Activated CD8-positive, alpha-beta memory T cell treated with anti-CD3 and anti-CD28 coated beads for 36 hours (primary cell): ENCODE measurements at regions not wholly inside any gene's neighbourhood (a gene's known extent, or its start where the extent isn't known, plus 50 kb on each side); places are given as distances from the start of the nearest gene placed in this dataset.

Experiments
- CTCF ChIA-PET: fragments of 350-600 bp; sonication (Branson Sonifier 250); formaldehyde crosslinking; loops from one replicate; lab custom pipeline; 2021; ENCODE audit warnings: antibody characterized with exemption; lab: Charles Lee
- POLR2A ChIA-PET: fragments of 350-600 bp; sonication (Branson Sonifier 250); formaldehyde crosslinking; loops from one replicate; lab custom pipeline; 2021; ENCODE audit warnings: antibody characterized with exemption; lab: Charles Lee

GRCh38 chr6:167485186-167485978 is 160.5 kb downstream of the TTLL2 start:
- CTCF ChIA-PET, result no interaction called here
- POLR2A ChIA-PET, result no interaction called here

GRCh38 chr6:167487749-167488664 is 163.1 kb downstream of the TTLL2 start:
- ChIA-PET CTCF (no interaction called here), POLR2A (no interaction called here)

GRCh38 chr6:167491438-167492099 is 166.7 kb downstream of the TTLL2 start:
- ChIA-PET CTCF (no interaction called here), POLR2A (interaction anchor here (0.6 kb wide), 1 partner anchor 1369 kb away, joined by 11 read pairs; no protein-coding TSS in a partner anchor)

- ChIA-PET POLR2A (interaction anchor here (0.6 kb wide), 1 partner anchor 1368 kb away, joined by 11 read pairs; no protein-coding TSS in a partner anchor), CTCF (no interaction called here)
Observed at GRCh38 chr6:167492100-167492449, 167.2 kb downstream of the TTLL2 start.

- ChIA-PET POLR2A (no interaction called here), CTCF (interaction anchor here (0.6 kb wide), 1 partner anchor 1076 kb away, joined by 3 read pairs; no protein-coding TSS in a partner anchor)
Observed at GRCh38 chr6:167493310-167493709, 168.4 kb downstream of the TTLL2 start.

GRCh38 chr6:167493976-167494697 is 169.3 kb downstream of the TTLL2 start:
- ChIA-PET CTCF (interaction anchor here (0.6 kb wide), 1 partner anchor 1075 kb away, joined by 3 read pairs; no protein-coding TSS in a partner anchor), POLR2A (no interaction called here)

GRCh38 chr6:167494698-167495435 is 170.0 kb downstream of the TTLL2 start:
- CTCF ChIA-PET, result no interaction called here
- POLR2A ChIA-PET, result no interaction called here

- ChIA-PET POLR2A (no interaction called here), CTCF (no interaction called here)
Observed at GRCh38 chr6:167495506-167496401, 170.9 kb downstream of the TTLL2 start.

GRCh38 chr6:167496707-167497106 is 171.8 kb downstream of the TTLL2 start:
- ChIA-PET POLR2A (no interaction called here), CTCF (no interaction called here)

- CTCF ChIA-PET, result no interaction called here
- POLR2A ChIA-PET, result no interaction called here
Observed at GRCh38 chr6:167497428-167498056, 172.7 kb downstream of the TTLL2 start.

- POLR2A ChIA-PET, result no interaction called here
- CTCF ChIA-PET, result no interaction called here
Observed at GRCh38 chr6:167499161-167499660, 174.3 kb downstream of the TTLL2 start.

GRCh38 chr6:167500961-167501360 is 176.1 kb downstream of the TTLL2 start:
- CTCF ChIA-PET, result no interaction called here
- POLR2A ChIA-PET, result no interaction called here

GRCh38 chr6:167501831-167502385 is 177.0 kb downstream of the TTLL2 start:
- CTCF ChIA-PET, result no interaction called here
- POLR2A ChIA-PET, result no interaction called here

GRCh38 chr6:167502471-167502870 is 177.6 kb downstream of the TTLL2 start:
- ChIA-PET POLR2A (no interaction called here), CTCF (no interaction called here)

- ChIA-PET POLR2A (no interaction called here), CTCF (no interaction called here)
Observed at GRCh38 chr6:167504385-167504961, 179.6 kb downstream of the TTLL2 start.

GRCh38 chr6:167505199-167505598 is 180.3 kb downstream of the TTLL2 start:
- CTCF ChIA-PET, result no interaction called here

More at GRCh38 chr6:167505199-167505598, 180.3 kb downstream of the TTLL2 start:
- POLR2A ChIA-PET, result no interaction called here
